ENCODE measurements at regions not wholly inside any gene's neighbourhood (a gene's known extent, or its start where the extent isn't known, plus 50 kb on each side); places are given as distances from the start of the nearest gene placed in this dataset.

GRCh38 chr10:131706476-131706875 lies 194.3 kb upstream of the PPP2R2D start:
- TF ChIP-seq CTCF (IDR thresholded peaks at IDR 0.05; ENCODE audit: poor library complexity) (no peak), EZH2 (IDR thresholded peaks at IDR 0.05; ENCODE audit: borderline replicate concordance) (no peak)
